ENCODE measurements at regions not wholly inside any gene's neighbourhood (a gene's known extent, or its start where the extent isn't known, plus 50 kb on each side); places are given as distances from the start of the nearest gene placed in this dataset.

DNA sequence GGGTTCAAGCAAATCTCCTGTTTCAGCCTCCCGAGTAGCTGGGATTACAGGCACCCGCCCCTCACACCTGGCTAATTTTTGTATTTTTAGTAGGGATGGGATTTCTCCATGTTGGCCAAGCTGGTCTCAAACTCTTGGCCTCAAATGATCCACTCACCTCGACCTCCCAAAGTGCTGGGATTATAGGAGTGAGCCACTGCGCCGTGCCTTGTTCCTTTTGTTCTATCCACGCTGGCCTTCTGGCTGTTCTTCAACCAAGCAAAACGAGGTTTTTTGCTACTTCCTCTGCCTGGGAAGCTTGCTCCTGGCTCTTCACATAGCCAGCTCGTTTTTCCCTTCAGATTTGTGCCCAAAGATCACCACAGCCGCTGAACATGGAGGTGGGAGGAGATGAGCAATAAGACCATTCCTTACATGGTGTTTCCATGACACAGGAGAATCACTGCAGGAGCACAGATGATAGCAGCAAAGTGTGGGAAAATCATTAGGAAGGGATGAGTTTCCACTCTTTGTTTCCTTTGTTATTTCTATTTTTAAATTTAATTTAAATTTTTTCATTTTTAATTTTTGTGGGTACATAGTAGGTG is 201.0 kb upstream of the ZNF217 start:
- TF ChIP-seq YY1 (IDR thresholded peaks at IDR 0.05; ENCODE audit: low read depth), result no peak
- no peak for TF ChIP-seq RAD21 (IDR thresholded peaks at IDR 0.05; ENCODE audit: low read depth)
- no peak for TF ChIP-seq EGR1 (IDR thresholded peaks at IDR 0.05)
- no peak for TF ChIP-seq EP300 (IDR thresholded peaks at IDR 0.05; ENCODE audit: borderline replicate concordance)
- no peak for TF ChIP-seq ZBTB7A (IDR thresholded peaks at IDR 0.05; ENCODE audit: low read depth)
- TF ChIP-seq TEAD4 (IDR thresholded peaks at IDR 0.05), result no peak
- no peak for TF ChIP-seq TCF12 (IDR thresholded peaks at IDR 0.05; ENCODE audit: low read depth)
- TF ChIP-seq CEBPB (IDR thresholded peaks at IDR 0.05), result no peak
- no peak for TF ChIP-seq CREB1 (IDR thresholded peaks at IDR 0.05; ENCODE audit: low read depth)
- TF ChIP-seq, protein P1, sequence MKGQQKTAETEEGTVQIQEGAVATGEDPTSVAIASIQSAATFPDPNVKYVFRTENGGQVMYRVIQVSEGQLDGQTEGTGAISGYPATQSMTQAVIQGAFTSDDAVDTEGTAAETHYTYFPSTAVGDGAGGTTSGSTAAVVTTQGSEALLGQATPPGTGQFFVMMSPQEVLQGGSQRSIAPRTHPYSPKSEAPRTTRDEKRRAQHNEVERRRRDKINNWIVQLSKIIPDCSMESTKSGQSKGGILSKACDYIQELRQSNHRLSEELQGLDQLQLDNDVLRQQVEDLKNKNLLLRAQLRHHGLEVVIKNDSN (IDR thresholded peaks at IDR 0.05), result no peak
- TF ChIP-seq, protein P2, sequence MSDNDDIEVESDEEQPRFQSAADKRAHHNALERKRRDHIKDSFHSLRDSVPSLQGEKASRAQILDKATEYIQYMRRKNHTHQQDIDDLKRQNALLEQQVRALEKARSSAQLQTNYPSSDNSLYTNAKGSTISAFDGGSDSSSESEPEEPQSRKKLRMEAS (IDR thresholded peaks at IDR 0.05), result no peak
- no peak for TF ChIP-seq NFIC (IDR thresholded peaks at IDR 0.05)
- TF ChIP-seq, protein P3, sequence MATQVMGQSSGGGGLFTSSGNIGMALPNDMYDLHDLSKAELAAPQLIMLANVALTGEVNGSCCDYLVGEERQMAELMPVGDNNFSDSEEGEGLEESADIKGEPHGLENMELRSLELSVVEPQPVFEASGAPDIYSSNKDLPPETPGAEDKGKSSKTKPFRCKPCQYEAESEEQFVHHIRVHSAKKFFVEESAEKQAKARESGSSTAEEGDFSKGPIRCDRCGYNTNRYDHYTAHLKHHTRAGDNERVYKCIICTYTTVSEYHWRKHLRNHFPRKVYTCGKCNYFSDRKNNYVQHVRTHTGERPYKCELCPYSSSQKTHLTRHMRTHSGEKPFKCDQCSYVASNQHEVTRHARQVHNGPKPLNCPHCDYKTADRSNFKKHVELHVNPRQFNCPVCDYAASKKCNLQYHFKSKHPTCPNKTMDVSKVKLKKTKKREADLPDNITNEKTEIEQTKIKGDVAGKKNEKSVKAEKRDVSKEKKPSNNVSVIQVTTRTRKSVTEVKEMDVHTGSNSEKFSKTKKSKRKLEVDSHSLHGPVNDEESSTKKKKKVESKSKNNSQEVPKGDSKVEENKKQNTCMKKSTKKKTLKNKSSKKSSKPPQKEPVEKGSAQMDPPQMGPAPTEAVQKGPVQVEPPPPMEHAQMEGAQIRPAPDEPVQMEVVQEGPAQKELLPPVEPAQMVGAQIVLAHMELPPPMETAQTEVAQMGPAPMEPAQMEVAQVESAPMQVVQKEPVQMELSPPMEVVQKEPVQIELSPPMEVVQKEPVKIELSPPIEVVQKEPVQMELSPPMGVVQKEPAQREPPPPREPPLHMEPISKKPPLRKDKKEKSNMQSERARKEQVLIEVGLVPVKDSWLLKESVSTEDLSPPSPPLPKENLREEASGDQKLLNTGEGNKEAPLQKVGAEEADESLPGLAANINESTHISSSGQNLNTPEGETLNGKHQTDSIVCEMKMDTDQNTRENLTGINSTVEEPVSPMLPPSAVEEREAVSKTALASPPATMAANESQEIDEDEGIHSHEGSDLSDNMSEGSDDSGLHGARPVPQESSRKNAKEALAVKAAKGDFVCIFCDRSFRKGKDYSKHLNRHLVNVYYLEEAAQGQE (IDR thresholded peaks at IDR 0.05; ENCODE audit: low read depth), result no peak
- TF ChIP-seq TAF1 (IDR thresholded peaks at IDR 0.05; ENCODE audit: low read depth), result no peak
- TF ChIP-seq FOXM1 (IDR thresholded peaks at IDR 0.05; ENCODE audit: borderline replicate concordance, low read depth), result no peak

DNA sequence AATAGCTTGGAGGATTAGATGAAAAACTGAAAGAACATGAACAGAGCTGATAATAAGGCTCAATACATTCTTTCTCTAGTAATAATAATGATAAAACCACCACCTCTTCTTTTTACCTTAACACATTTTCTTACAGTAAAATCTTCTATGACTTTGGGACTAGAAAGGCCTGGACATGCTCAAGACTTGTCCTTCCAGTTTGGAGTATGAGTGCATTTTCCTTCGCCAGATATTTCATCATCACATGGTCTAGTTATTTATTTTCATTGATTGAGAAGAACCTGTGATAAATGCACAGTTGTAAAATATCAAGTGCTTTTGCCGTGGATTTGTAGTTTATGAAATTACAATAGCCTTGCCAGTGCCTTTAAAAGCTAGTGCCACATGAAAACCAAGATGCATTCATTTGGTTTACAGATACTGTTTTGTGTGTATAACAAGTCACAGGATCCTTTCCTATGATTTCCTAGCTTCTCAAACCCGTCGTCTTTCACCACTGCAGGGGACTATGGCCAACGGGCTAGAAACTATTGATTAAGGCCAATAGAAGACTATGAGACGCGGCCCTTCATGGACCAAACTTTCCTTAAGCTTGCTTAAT is 200.2 kb upstream of the ZNF217 start:
- TF ChIP-seq ZBTB7A (IDR thresholded peaks at IDR 0.05; ENCODE audit: low read depth), result no peak
- TF ChIP-seq, protein P2 (IDR thresholded peaks at IDR 0.05), result no peak
- no peak for TF ChIP-seq NFIC (IDR thresholded peaks at IDR 0.05)
- TF ChIP-seq FOXM1 (IDR thresholded peaks at IDR 0.05; ENCODE audit: borderline replicate concordance, low read depth), result no peak
- TF ChIP-seq EGR1 (IDR thresholded peaks at IDR 0.05), result no peak
- TF ChIP-seq YY1 (IDR thresholded peaks at IDR 0.05; ENCODE audit: low read depth), result no peak
- TF ChIP-seq TAF1 (IDR thresholded peaks at IDR 0.05; ENCODE audit: low read depth), result no peak
- TF ChIP-seq, protein P3 (IDR thresholded peaks at IDR 0.05; ENCODE audit: low read depth), result no peak
- TF ChIP-seq CEBPB (IDR thresholded peaks at IDR 0.05), result no peak
- no peak for TF ChIP-seq CREB1 (IDR thresholded peaks at IDR 0.05; ENCODE audit: low read depth)
- TF ChIP-seq, protein P1 (IDR thresholded peaks at IDR 0.05), result no peak
- TF ChIP-seq RAD21 (IDR thresholded peaks at IDR 0.05; ENCODE audit: low read depth), result no peak
- TF ChIP-seq EP300 (IDR thresholded peaks at IDR 0.05; ENCODE audit: borderline replicate concordance), result no peak
- no peak for TF ChIP-seq TEAD4 (IDR thresholded peaks at IDR 0.05)
- no peak for TF ChIP-seq TCF12 (IDR thresholded peaks at IDR 0.05; ENCODE audit: low read depth)

DNA sequence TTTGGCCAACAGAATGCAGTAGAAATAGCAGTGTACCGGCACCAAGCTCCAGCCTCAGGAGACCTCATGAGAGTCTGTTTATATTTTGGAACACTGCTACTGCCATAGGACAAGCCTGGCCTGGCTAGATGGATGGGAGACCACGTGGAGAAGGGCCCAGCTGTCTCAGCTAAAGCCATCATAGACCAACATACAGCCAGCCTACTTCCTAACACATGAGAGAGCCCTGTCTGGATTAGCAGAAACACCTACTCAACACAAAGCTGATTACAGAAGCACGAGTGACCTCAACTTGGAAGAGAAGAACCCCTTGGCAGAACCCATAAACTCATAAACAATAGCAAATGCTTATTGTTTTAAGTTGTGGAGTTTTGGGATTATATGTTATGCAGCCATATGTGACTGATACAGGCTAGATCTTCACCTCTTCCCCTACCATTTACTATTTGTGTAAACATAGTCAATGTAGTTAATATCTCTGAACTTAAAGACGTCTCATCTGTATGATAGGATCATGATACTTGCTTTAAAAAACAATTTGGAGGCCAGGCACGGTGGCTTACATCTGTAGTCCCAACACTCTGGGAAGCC is 199.4 kb upstream of the ZNF217 start:
- no peak for TF ChIP-seq RAD21 (IDR thresholded peaks at IDR 0.05; ENCODE audit: low read depth)
- TF ChIP-seq YY1 (IDR thresholded peaks at IDR 0.05; ENCODE audit: low read depth), result no peak
- TF ChIP-seq TAF1 (IDR thresholded peaks at IDR 0.05; ENCODE audit: low read depth), result no peak
- TF ChIP-seq, protein P3 (IDR thresholded peaks at IDR 0.05; ENCODE audit: low read depth), result no peak
- TF ChIP-seq TEAD4 (IDR thresholded peaks at IDR 0.05), result no peak
- TF ChIP-seq NFIC (IDR thresholded peaks at IDR 0.05), result no peak
- TF ChIP-seq, protein P2 (IDR thresholded peaks at IDR 0.05), result no peak
- TF ChIP-seq CEBPB (IDR thresholded peaks at IDR 0.05), result no peak
- no peak for TF ChIP-seq EP300 (IDR thresholded peaks at IDR 0.05; ENCODE audit: borderline replicate concordance)
- no peak for TF ChIP-seq EGR1 (IDR thresholded peaks at IDR 0.05)
- TF ChIP-seq ZBTB7A (IDR thresholded peaks at IDR 0.05; ENCODE audit: low read depth), result no peak
- no peak for TF ChIP-seq TCF12 (IDR thresholded peaks at IDR 0.05; ENCODE audit: low read depth)
- no peak for TF ChIP-seq CREB1 (IDR thresholded peaks at IDR 0.05; ENCODE audit: low read depth)
- no peak for TF ChIP-seq FOXM1 (IDR thresholded peaks at IDR 0.05; ENCODE audit: borderline replicate concordance, low read depth)
- TF ChIP-seq, protein P1 (IDR thresholded peaks at IDR 0.05), result no peak

Data from Ishikawa (cell line).